ENCODE measurements at regions not wholly inside any gene's neighbourhood (a gene's known extent, or its start where the extent isn't known, plus 50 kb on each side); places are given as distances from the start of the nearest gene placed in this dataset.

DNA sequence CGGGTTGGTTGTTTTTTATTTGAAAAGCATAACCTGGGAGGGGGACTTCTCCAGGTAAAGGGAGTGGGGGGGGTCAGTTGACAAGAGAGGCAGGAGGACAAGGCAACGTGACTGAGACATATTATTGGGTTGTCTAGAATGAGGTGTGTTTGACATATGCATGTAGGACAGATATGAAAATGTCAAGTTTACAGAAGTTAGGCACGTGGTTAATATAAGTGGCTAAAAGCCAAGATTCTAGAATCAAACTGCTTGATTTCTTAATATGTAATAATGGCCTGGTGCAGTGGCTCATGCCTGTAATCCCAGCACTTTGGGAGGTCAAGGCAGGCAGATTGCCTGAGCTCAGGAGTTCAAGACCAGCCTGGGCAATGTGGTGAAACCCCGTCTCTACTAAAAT, 212.8 kb downstream of the SQOR start (continued):
- TF ChIP-seq ZNF7 (CRISPR knock-in tag; IDR thresholded peaks at IDR 0.05) = no peak
- TF ChIP-seq, protein P1, sequence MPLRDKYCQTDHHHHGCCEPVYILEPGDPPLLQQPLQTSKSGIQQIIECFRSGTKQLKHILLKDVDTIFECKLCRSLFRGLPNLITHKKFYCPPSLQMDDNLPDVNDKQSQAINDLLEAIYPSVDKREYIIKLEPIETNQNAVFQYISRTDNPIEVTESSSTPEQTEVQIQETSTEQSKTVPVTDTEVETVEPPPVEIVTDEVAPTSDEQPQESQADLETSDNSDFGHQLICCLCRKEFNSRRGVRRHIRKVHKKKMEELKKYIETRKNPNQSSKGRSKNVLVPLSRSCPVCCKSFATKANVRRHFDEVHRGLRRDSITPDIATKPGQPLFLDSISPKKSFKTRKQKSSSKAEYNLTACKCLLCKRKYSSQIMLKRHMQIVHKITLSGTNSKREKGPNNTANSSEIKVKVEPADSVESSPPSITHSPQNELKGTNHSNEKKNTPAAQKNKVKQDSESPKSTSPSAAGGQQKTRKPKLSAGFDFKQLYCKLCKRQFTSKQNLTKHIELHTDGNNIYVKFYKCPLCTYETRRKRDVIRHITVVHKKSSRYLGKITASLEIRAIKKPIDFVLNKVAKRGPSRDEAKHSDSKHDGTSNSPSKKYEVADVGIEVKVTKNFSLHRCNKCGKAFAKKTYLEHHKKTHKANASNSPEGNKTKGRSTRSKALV (CRISPR knock-in tag; IDR thresholded peaks at IDR 0.05) = no peak
- TF ChIP-seq, protein P2, sequence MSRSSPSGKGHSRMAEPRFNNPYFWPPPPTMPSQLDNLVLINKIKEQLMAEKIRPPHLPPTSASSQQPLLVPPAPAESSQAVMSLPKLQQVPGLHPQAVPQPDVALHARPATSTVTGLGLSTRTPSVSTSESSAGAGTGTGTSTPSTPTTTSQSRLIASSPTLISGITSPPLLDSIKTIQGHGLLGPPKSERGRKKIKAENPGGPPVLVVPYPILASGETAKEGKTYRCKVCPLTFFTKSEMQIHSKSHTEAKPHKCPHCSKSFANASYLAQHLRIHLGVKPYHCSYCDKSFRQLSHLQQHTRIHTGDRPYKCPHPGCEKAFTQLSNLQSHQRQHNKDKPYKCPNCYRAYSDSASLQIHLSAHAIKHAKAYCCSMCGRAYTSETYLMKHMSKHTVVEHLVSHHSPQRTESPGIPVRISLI (CRISPR knock-in tag; IDR thresholded peaks at IDR 0.05; ENCODE audit: borderline replicate concordance) = no peak
- TF ChIP-seq HCFC1 (IDR thresholded peaks at IDR 0.05; ENCODE audit: low read depth, low read length) = no peak
- TF ChIP-seq, protein P3, sequence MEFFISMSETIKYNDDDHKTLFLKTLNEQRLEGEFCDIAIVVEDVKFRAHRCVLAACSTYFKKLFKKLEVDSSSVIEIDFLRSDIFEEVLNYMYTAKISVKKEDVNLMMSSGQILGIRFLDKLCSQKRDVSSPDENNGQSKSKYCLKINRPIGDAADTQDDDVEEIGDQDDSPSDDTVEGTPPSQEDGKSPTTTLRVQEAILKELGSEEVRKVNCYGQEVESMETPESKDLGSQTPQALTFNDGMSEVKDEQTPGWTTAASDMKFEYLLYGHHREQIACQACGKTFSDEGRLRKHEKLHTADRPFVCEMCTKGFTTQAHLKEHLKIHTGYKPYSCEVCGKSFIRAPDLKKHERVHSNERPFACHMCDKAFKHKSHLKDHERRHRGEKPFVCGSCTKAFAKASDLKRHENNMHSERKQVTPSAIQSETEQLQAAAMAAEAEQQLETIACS (CRISPR knock-in tag; IDR thresholded peaks at IDR 0.05) = no peak
- TF ChIP-seq PCBP2 (optimal IDR thresholded peaks at IDR 0.05; ENCODE audit: low read depth, low read length, poor library complexity, severe bottlenecking) = no peak

DNA sequence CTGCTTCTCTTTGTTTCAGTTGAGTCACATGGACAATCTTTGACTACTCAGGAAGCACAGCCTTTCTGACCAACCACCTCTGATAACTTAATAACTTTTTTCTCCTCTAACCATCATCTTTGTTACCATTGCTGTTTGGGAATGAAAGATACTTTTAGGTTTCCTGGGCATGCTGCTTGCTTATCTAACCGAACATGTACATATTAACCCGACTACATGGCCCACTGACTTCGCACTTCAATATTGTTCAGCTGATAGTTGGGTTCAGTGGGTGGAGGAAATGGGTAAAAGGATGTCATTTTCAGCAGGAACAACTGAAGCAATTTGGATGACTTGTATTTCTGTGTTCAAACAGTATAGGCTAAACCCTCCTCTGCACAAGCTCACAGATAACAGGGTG, 214.3 kb downstream of the SQOR start:
- H4K20me1 ChIP-seq (ENCODE audit: insufficient read depth, low read length) = no peaks in the 10 kb centered on the region
- H3K4me3 ChIP-seq (replicated peaks in 1 of 3; ENCODE audit: insufficient read depth in 1 of 3, low read depth in 2 of 3, low read length in 3 of 3) = no peak overlapping the region
- POLR2A ChIA-PET = no interaction called here
- no peak for FAIRE-seq
- ATAC-seq = no peak
- H2AFZ ChIP-seq (ENCODE audit: low read length) = no peak overlapping the region
- H3K4me1 ChIP-seq (ENCODE audit: insufficient read depth, low read length) = no peaks in the 10 kb centered on the region
- 20% methylated on average over 3 of the region's 3 CpGs for WGBS (ENCODE audit: low lambda C conversion rate)
- intact Hi-C loops (cut with micrococcal nuclease; ENCODE audit: unreplicated experiment) (no loop called here), in situ Hi-C loops (cut with HindIII; ENCODE audit: extremely low pct_ligation_motif_present, low pct_unique_long_range_greater_than_20kb) (no loop called here)
- peaks cover 6% of the 10 kb centered on the region for H3K9me3 ChIP-seq (ENCODE audit: low read length)
- H3K27ac ChIP-seq (ENCODE audit: extremely low read length, insufficient read depth, low read length) = no peak overlapping the region
- BruUV-seq (replicated peaks) = no TSS peak
- H3K4me2 ChIP-seq (ENCODE audit: low read depth, low read length) = no peak overlapping the region
- no peak for TF ChIP-seq PHF20 (CRISPR knock-in tag; IDR thresholded peaks at IDR 0.05)
- TF ChIP-seq, protein P4, sequence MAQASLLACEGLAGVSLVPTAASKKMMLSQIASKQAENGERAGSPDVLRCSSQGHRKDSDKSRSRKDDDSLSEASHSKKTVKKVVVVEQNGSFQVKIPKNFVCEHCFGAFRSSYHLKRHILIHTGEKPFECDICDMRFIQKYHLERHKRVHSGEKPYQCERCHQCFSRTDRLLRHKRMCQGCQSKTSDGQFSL (CRISPR knock-in tag; IDR thresholded peaks at IDR 0.05) = no peak
- no peak for TF ChIP-seq ZC3H4 (CRISPR knock-in tag; IDR thresholded peaks at IDR 0.05; ENCODE audit: borderline replicate concordance)
- TF ChIP-seq SOX13 (IDR thresholded peaks at IDR 0.05) = no peak
- TF ChIP-seq SOX13 (CRISPR knock-in tag; conservative IDR thresholded peaks at IDR 0.05 in 1 of 2, IDR thresholded peaks at IDR 0.05 in 1 of 2) = no peak
- no peak for TF ChIP-seq MEIS2 (CRISPR knock-in tag; IDR thresholded peaks at IDR 0.05)
- TF ChIP-seq, protein P5, sequence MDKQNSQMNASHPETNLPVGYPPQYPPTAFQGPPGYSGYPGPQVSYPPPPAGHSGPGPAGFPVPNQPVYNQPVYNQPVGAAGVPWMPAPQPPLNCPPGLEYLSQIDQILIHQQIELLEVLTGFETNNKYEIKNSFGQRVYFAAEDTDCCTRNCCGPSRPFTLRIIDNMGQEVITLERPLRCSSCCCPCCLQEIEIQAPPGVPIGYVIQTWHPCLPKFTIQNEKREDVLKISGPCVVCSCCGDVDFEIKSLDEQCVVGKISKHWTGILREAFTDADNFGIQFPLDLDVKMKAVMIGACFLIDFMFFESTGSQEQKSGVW (CRISPR knock-in tag; IDR thresholded peaks at IDR 0.05; ENCODE audit: borderline replicate concordance) = no peak
- no peak for TF ChIP-seq ZNF552 (CRISPR knock-in tag; IDR thresholded peaks at IDR 0.05; ENCODE audit: borderline replicate concordance)
- no peak for TF ChIP-seq STAG1 (CRISPR knock-in tag; IDR thresholded peaks at IDR 0.05)
- no peak for TF ChIP-seq ZNF841 (CRISPR knock-in tag; IDR thresholded peaks at IDR 0.05; ENCODE audit: borderline replicate concordance)
- TF ChIP-seq, protein P6, sequence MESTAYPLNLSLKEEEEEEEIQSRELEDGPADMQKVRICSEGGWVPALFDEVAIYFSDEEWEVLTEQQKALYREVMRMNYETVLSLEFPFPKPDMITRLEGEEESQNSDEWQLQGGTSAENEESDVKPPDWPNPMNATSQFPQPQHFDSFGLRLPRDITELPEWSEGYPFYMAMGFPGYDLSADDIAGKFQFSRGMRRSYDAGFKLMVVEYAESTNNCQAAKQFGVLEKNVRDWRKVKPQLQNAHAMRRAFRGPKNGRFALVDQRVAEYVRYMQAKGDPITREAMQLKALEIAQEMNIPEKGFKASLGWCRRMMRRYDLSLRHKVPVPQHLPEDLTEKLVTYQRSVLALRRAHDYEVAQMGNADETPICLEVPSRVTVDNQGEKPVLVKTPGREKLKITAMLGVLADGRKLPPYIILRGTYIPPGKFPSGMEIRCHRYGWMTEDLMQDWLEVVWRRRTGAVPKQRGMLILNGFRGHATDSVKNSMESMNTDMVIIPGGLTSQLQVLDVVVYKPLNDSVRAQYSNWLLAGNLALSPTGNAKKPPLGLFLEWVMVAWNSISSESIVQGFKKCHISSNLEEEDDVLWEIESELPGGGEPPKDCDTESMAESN (CRISPR knock-in tag; conservative IDR thresholded peaks at IDR 0.05) = no peak
- H3K9ac ChIP-seq (ENCODE audit: insufficient read depth, low read depth, low read length) = no peak overlapping the region
- H3K27me3 ChIP-seq (ENCODE audit: control insufficient read depth in 1 of 2, insufficient read depth in 2 of 2, low read length in 2 of 2) = no peaks in the 10 kb centered on the region
- CTCF ChIA-PET (ENCODE audit: low intra/inter-chr PET ratio, low total read pairs) = no interaction called here
- no peaks in the 10 kb centered on the region for H3K79me2 ChIP-seq (ENCODE audit: insufficient read depth, low read length)
- no peak for DNase-seq (ENCODE audit: low spot score)
- H3K36me3 ChIP-seq (replicated peaks in 1 of 2; ENCODE audit: control insufficient read depth in 1 of 2, insufficient read depth in 2 of 2, low read length in 2 of 2) = no peaks in the 10 kb centered on the region
